ENCODE measurements at regions not wholly inside any gene's neighbourhood (a gene's known extent, or its start where the extent isn't known, plus 50 kb on each side); places are given as distances from the start of the nearest gene placed in this dataset.

DNA sequence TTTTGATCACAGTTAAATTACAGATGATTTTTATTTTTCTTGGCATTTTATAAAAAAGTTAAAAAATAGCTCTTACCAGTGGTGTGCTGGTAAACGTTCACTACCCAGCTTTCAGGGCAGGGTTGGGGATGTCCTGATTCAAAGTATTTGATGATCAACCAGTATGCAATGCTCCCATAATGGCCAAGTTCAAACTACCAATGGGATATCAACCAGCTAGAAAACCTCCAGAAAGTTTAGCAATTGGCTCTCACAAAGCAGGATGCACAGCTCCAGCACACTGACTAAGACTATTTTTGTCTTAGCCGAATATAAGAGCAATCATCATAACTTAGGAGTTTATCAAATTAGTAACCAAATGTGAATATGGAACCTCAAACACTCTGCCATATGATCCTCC lies 108.0 kb upstream of the PDE5A start:
- no peaks in the 10 kb centered on the region for H3K4me1 ChIP-seq (ENCODE audit: insufficient read depth, low read length)
- no peak overlapping the region for H3K4me3 ChIP-seq (ENCODE audit: low read length)
- H3K9me3 Mint-ChIP-seq: no peaks in the 10 kb centered on the region
- no peaks in the 10 kb centered on the region for H3K27me3 ChIP-seq (ENCODE audit: control insufficient read depth in 1 of 2, insufficient read depth in 2 of 2, low read length in 2 of 2)
- ChIA-PET POLR2A (no interaction called here), CTCF (no interaction called here)
- H3K27ac Mint-ChIP-seq: no peak overlapping the region
- H3K4me3 Mint-ChIP-seq: no peak overlapping the region
- H3K9me3 ChIP-seq (ENCODE audit: control insufficient read depth in 1 of 2, insufficient read depth in 1 of 2, low read length in 2 of 2): no peaks in the 10 kb centered on the region
- H3K4me1 Mint-ChIP-seq (ENCODE audit: low read depth): no peaks in the 10 kb centered on the region
- H3K36me3 ChIP-seq (ENCODE audit: insufficient read depth, low read length): no peaks in the 10 kb centered on the region
- H3K27ac ChIP-seq (ENCODE audit: low read depth in 1 of 2, low read length in 2 of 2): no peak overlapping the region
- TF ChIP-seq, protein P1, sequence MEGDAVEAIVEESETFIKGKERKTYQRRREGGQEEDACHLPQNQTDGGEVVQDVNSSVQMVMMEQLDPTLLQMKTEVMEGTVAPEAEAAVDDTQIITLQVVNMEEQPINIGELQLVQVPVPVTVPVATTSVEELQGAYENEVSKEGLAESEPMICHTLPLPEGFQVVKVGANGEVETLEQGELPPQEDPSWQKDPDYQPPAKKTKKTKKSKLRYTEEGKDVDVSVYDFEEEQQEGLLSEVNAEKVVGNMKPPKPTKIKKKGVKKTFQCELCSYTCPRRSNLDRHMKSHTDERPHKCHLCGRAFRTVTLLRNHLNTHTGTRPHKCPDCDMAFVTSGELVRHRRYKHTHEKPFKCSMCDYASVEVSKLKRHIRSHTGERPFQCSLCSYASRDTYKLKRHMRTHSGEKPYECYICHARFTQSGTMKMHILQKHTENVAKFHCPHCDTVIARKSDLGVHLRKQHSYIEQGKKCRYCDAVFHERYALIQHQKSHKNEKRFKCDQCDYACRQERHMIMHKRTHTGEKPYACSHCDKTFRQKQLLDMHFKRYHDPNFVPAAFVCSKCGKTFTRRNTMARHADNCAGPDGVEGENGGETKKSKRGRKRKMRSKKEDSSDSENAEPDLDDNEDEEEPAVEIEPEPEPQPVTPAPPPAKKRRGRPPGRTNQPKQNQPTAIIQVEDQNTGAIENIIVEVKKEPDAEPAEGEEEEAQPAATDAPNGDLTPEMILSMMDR (IDR thresholded peaks at IDR 0.05): no peak
- ATAC-seq (ENCODE audit: poor library complexity) (no peak), DNase-seq (no peak)
- intact Hi-C loops (cut with DNase I, micrococcal nuclease): no loop called here
- no peaks in the 10 kb centered on the region for H3K36me3 Mint-ChIP-seq (ENCODE audit: low read depth)
- H3K27me3 Mint-ChIP-seq: peaks cover 5% of the 10 kb centered on the region

DNA sequence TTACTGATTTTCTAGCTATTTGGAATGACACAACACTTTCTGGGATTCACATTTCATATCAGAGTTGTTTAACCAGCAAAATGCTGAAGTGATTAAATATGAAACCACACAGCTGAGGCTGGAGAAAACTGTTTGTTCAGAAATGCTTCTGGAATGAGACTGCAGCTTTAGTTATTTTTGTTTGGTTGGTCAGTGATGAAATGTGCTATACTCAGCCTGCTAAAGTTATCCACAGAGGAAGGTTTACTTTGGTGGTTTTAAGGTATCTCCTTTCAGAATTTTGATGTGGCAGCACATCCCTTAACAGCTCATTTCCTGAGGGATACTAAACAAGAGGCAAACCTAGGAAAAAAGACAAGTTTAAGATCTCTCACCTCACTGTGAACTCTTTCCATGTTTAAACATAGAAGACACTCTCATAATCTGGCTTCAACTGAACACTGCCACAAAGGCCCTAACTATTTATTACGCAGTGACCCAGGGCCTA lies 106.6 kb upstream of the PDE5A start:
- Histone ChIP-seq H3K27ac (ENCODE audit: low read depth in 1 of 2, low read length in 2 of 2) (no peak overlapping the region), H3K4me3 (ENCODE audit: low read length) (no peak overlapping the region), H3K4me1 (ENCODE audit: insufficient read depth, low read length) (no peaks in the 10 kb centered on the region), H3K27me3 (ENCODE audit: control insufficient read depth in 1 of 2, insufficient read depth in 2 of 2, low read length in 2 of 2) (no peaks in the 10 kb centered on the region), H3K9me3 (ENCODE audit: control insufficient read depth in 1 of 2, insufficient read depth in 1 of 2, low read length in 2 of 2) (no peaks in the 10 kb centered on the region), H3K36me3 (ENCODE audit: insufficient read depth, low read length) (no peaks in the 10 kb centered on the region)
- Mint-ChIP-seq H3K9me3 (no peaks in the 10 kb centered on the region), H3K4me1 (ENCODE audit: low read depth) (no peaks in the 10 kb centered on the region), H3K4me3 (no peak overlapping the region), H3K27me3 (peaks cover 5% of the 10 kb centered on the region), H3K36me3 (ENCODE audit: low read depth) (no peaks in the 10 kb centered on the region), H3K27ac (no peak overlapping the region)
- intact Hi-C loops (cut with DNase I, micrococcal nuclease): no loop called here
- no peak for ATAC-seq (ENCODE audit: poor library complexity)
- ChIA-PET CTCF (no interaction called here), POLR2A (no interaction called here)
- no peak for DNase-seq
- TF ChIP-seq, protein P1 (IDR thresholded peaks at IDR 0.05): no peak

DNA sequence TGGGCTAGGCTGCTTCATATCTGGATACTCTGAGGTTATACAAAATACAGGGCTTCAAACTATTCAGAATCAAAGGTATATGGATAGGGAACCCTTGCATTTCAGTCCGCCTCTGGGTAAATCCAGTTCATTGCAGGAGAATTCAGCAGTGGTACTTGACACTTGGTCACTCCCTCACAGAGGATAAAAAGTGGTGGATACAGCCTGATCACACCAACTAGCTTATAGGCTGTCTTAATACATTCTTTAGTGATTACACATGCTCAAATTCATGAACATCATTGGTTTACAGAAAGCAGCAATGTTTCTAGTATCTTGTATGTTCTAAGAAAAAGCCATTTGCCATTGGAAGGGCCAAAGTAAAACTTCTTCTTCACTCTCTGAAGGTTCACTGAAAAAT lies 104.8 kb upstream of the PDE5A start:
- peaks cover 10% of the 10 kb centered on the region for H3K27me3 Mint-ChIP-seq
- ATAC-seq (ENCODE audit: poor library complexity): no peak
- TF ChIP-seq, protein P1 (IDR thresholded peaks at IDR 0.05): no peak
- POLR2A ChIA-PET: no interaction called here
- H3K36me3 Mint-ChIP-seq (ENCODE audit: low read depth): no peaks in the 10 kb centered on the region
- Histone ChIP-seq H3K27me3 (ENCODE audit: control insufficient read depth in 1 of 2, insufficient read depth in 2 of 2, low read length in 2 of 2) (no peaks in the 10 kb centered on the region), H3K4me3 (ENCODE audit: low read length) (no peak overlapping the region), H3K4me1 (ENCODE audit: insufficient read depth, low read length) (no peaks in the 10 kb centered on the region), H3K9me3 (ENCODE audit: control insufficient read depth in 1 of 2, insufficient read depth in 1 of 2, low read length in 2 of 2) (no peaks in the 10 kb centered on the region), H3K27ac (ENCODE audit: low read depth in 1 of 2, low read length in 2 of 2) (no peak overlapping the region), H3K36me3 (ENCODE audit: insufficient read depth, low read length) (no peaks in the 10 kb centered on the region)
- H3K27ac Mint-ChIP-seq: no peak overlapping the region
- no peaks in the 10 kb centered on the region for H3K9me3 Mint-ChIP-seq
- no peaks in the 10 kb centered on the region for H3K4me1 Mint-ChIP-seq (ENCODE audit: low read depth)
- no peak overlapping the region for H3K4me3 Mint-ChIP-seq
- intact Hi-C loops (cut with DNase I, micrococcal nuclease): no loop called here
- no peak for DNase-seq
- CTCF ChIA-PET: interaction anchor here (1.1 kb wide), 1 partner anchor 13 kb away, joined by 3 read pairs; no protein-coding TSS in a partner anchor
